SK-N-SH (cell line): ENCODE measurements at regions not wholly inside any gene's neighbourhood (a gene's known extent, or its start where the extent isn't known, plus 50 kb on each side); places are given as distances from the start of the nearest gene placed in this dataset.

ENCODE experiments used
- CTCF ChIP-seq: fragments of 200-600 bp; sonication (generic); IDR thresholded peaks from 2 replicates; pipeline ENCODE4 v1.6.1; 2017; ENCODE audit warnings: antibody characterized with exemption, mild to moderate bottlenecking, moderate library complexity
- GABPA ChIP-seq: IDR thresholded peaks from 2 replicates; pipeline ENCODE4 v1.4.0; 2012; ENCODE audit warnings: low read depth, mild to moderate bottlenecking
- MXI1 ChIP-seq: IDR thresholded peaks from 2 replicates; pipeline ENCODE4 v1.6.1; 2012; ENCODE audit warnings: mild to moderate bottlenecking, low read depth, low read length, improper control_type of control experiment
- NFIC ChIP-seq: IDR thresholded peaks from 2 replicates; pipeline ENCODE4 v1.4.0; 2012; ENCODE audit warnings: borderline replicate concordance
- REST ChIP-seq: IDR thresholded peaks from 2 replicates; pipeline ENCODE4 v1.6.1; 2012; ENCODE audit warnings: mild to moderate bottlenecking, low read depth, low read length, moderate library complexity
- SMC3 ChIP-seq: IDR thresholded peaks from 2 replicates; pipeline ENCODE4 v1.6.1; 2012; ENCODE audit warnings: low read depth, low read length, improper control_type of control experiment
- TAF1 ChIP-seq: IDR thresholded peaks from 2 replicates; pipeline ENCODE4 v1.6.1; 2012; ENCODE audit warnings: low read depth, mild to moderate bottlenecking, low read length, moderate library complexity, borderline replicate concordance
- TEAD4 ChIP-seq: IDR thresholded peaks from 2 replicates; pipeline ENCODE4 v1.4.0; 2012; ENCODE audit warnings: mild to moderate bottlenecking, borderline replicate concordance; ENCODE audit not compliant: insufficient read depth
- USF1 ChIP-seq: IDR thresholded peaks from 2 replicates; pipeline ENCODE4 v1.4.0; 2012; ENCODE audit warnings: low read depth, borderline replicate concordance
- USF2 ChIP-seq: fragments of 150-350 bp; IDR thresholded peaks from 2 replicates; pipeline ENCODE4 v1.6.1; 2017; ENCODE audit warnings: antibody characterized with exemption, low read length, low read depth, borderline replicate concordance
- YY1 ChIP-seq: IDR thresholded peaks from 2 replicates; pipeline ENCODE4 v1.4.0; 2012; ENCODE audit warnings: low read depth, mild to moderate bottlenecking

GRCh38 chr6:139649128-139649527 lies 274.7 kb upstream of the CITED2 start:
- no peak for TF ChIP-seq CTCF
- TF ChIP-seq REST, result no peak
- TF ChIP-seq NFIC, result no peak
- no peak for TF ChIP-seq TAF1
- no peak for TF ChIP-seq USF2
- no peak for TF ChIP-seq MXI1
- TF ChIP-seq TEAD4, result no peak
- TF ChIP-seq YY1, result no peak
- TF ChIP-seq USF1, result no peak
- no peak for TF ChIP-seq SMC3
- TF ChIP-seq GABPA, result no peak
